ENCODE measurements at regions not wholly inside any gene's neighbourhood (a gene's known extent, or its start where the extent isn't known, plus 50 kb on each side); places are given as distances from the start of the nearest gene placed in this dataset.

DNA sequence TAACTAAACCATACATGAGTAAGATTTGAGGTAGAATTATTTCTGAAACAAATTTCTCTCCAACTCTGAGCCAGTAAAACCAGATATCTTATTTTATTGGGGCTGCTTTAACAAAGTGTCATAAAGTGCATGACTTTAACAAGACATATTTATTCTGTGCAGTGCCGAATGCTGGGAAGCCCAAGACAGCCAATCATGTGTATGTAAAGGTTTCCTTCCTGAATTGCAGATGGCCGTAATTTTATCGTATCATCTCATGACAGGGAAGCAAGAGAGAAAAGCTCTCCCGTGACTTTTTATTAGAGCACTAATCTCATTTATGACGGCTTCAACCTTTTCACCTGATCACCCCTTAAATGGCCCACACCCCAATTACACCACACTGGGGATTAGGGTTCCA, 777.9 kb downstream of the TMEM121 start:
- Histone ChIP-seq H3K27me3 (replicated peaks in 1 of 4; ENCODE audit: control insufficient read depth in 3 of 4, extremely low read depth in 1 of 4, insufficient read depth in 3 of 4, low read length in 3 of 4) (no peaks in the 10 kb centered on the region), H3K56ac (replicated peaks; ENCODE audit: insufficient read length, low read depth, low read length) (no peak overlapping the region), H3K9ac (replicated peaks in 1 of 4; ENCODE audit: extremely low read depth in 1 of 4, low read depth in 3 of 4, low read length in 3 of 4) (no peak overlapping the region), H2BK15ac (ENCODE audit: low read length) (no peak overlapping the region), H2AK5ac (ENCODE audit: low read depth, low read length) (no peak overlapping the region), H3K36me3 (ENCODE audit: control insufficient read depth in 2 of 4, insufficient read depth in 4 of 4, low read length in 3 of 4) (no peaks in the 10 kb centered on the region; a peak in 1 of 8 replicates), H3K4me3 (ENCODE audit: extremely low read depth in 1 of 4, insufficient read depth in 2 of 4, low read depth in 3 of 4, low read length in 4 of 4) (no peak overlapping the region), H3K79me1 (ENCODE audit: low read depth, low read length) (no peaks in the 10 kb centered on the region), H4K5ac (ENCODE audit: insufficient read length, low read depth, low read length) (no peak overlapping the region), H3K14ac (ENCODE audit: insufficient read length) (no peak overlapping the region), H2BK5ac (ENCODE audit: low read depth, low read length) (no peak overlapping the region), H2BK120ac (replicated peaks; ENCODE audit: low read depth, low read length) (no peak overlapping the region), H4K20me1 (replicated peaks in 1 of 2; ENCODE audit: control insufficient read depth in 1 of 2, insufficient read depth in 2 of 2, low read length in 2 of 2) (no peaks in the 10 kb centered on the region), H3K23me2 (ENCODE audit: low read depth, low read length) (no peaks in the 10 kb centered on the region), H3K27ac (ENCODE audit: low read depth, low read length) (no peak overlapping the region), H4K91ac (replicated peaks; ENCODE audit: insufficient read length, low read length) (no peak overlapping the region), H2BK20ac (ENCODE audit: low read length) (no peak overlapping the region), H3K9me3 (ENCODE audit: insufficient read depth in 2 of 2, low read depth in 1 of 2, low read length in 1 of 2) (peaks cover 63 to 71% of the 10 kb centered on the region in 2 experiments), H3K4me1 (replicated peaks in 1 of 4; ENCODE audit: control insufficient read depth in 3 of 4, insufficient read depth in 4 of 4, low read length in 3 of 4) (no peaks in the 10 kb centered on the region), H3K79me2 (ENCODE audit: control insufficient read depth in 1 of 2, insufficient read depth in 2 of 2, low read length in 2 of 2) (no peaks in the 10 kb centered on the region), H2AFZ (ENCODE audit: low read length) (no peak overlapping the region), H2BK12ac (ENCODE audit: low read depth, low read length) (no peak overlapping the region), H3K4ac (replicated peaks; ENCODE audit: insufficient read length, low read depth, low read length) (no peak overlapping the region), H3K4me2 (ENCODE audit: insufficient read depth in 1 of 2, low read depth in 2 of 2, low read length in 2 of 2) (no peak overlapping the region), H3K18ac (ENCODE audit: extremely low read depth, low read length) (no peak overlapping the region), H4K8ac (ENCODE audit: extremely low read depth, insufficient read depth, low read length) (no peak overlapping the region), H3K23ac (ENCODE audit: insufficient read length) (no peak overlapping the region)
- DNase-seq (ENCODE audit: low read depth in 1 of 2, low spot score in 2 of 2) (no peak), FAIRE-seq (no peak)
- TF ChIP-seq SIX5 (IDR thresholded peaks at IDR 0.05; ENCODE audit: low read depth, low read length) (no peak), TEAD4 (IDR thresholded peaks at IDR 0.05; ENCODE audit: low read depth, low read length) (no peak), SP2 (IDR thresholded peaks at IDR 0.05; ENCODE audit: low read length) (no peak)
- TF ChIP-seq, protein P1, sequence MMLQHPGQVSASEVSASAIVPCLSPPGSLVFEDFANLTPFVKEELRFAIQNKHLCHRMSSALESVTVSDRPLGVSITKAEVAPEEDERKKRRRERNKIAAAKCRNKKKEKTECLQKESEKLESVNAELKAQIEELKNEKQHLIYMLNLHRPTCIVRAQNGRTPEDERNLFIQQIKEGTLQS (IDR thresholded peaks at IDR 0.05; ENCODE audit: insufficient read depth, low read depth, low read length) = no peak
- WGBS, 2 experiments (ENCODE audit: extremely low coverage in 1 of 2, insufficient coverage in 1 of 2, insufficient read length in 1 of 2, insufficient replicate concordance in 2 of 2, low coverage in 1 of 2, low lambda C conversion rate in 2 of 2, missing lambda C conversion rate in 1 of 2) = 84% methylated on average over 5 of the region's 5 CpGs; no CpG with 5 or more reads in 1 of the 2 experiments
- POLR2A ChIA-PET (ENCODE audit: partially characterized antibody) = no interaction called here
- CTCF ChIA-PET (ENCODE audit: partially characterized antibody) = no interaction called here

Measured in H1 (cell line).